Caco-2 (cell line): ENCODE measurements at regions not wholly inside any gene's neighbourhood (a gene's known extent, or its start where the extent isn't known, plus 50 kb on each side); places are given as distances from the start of the nearest gene placed in this dataset.

Experiments
- BruUV-seq: library from RNA; stranded (reverse); fragments of 400-500 nt; replicated peaks from 2 replicates; lab custom pipeline; 2021; lab: Mats Ljungman, UMichigan
- CTCF ChIA-PET: fragments of 300-600 bp; sonication (Branson Sonifier 250); formaldehyde crosslinking; loops from one replicate; lab custom pipeline; 2022; ENCODE audit warnings: antibody characterized with exemption; lab: Charles Lee
- POLR2A ChIA-PET: fragments of 300-600 bp; sonication (Branson Sonifier 250); formaldehyde crosslinking; loops from one replicate; lab custom pipeline; 2022; ENCODE audit warnings: antibody characterized with exemption; lab: Charles Lee
- DNase-seq, 2 experiments: peaks; one replicate each; pipeline versions ENCODE4 v3.0.0 to v3.0.0-alpha.2; 2020 to 2022
- H3K27me3 ChIP-seq: replicated peaks from 2 replicates; pipeline ENCODE4 v1.6.0; 2011; ENCODE audit warnings: low read length; ENCODE audit not compliant: control insufficient read depth, insufficient read depth
- H3K36me3 ChIP-seq: 2 replicates; pipeline ENCODE4 v1.5.1; 2011; ENCODE audit warnings: low read length; ENCODE audit not compliant: control insufficient read depth, insufficient read depth
- H3K4me1 ChIP-seq: fragments of 250-450 bp; sonication (Bioruptor Pico); 2 replicates; pipeline ENCODE4 v1.5.1; 2020; ENCODE audit warnings: mild to moderate bottlenecking
- H3K4me3 ChIP-seq: 2 replicates; pipeline ENCODE4 v1.5.1; 2011; ENCODE audit warnings: low read depth, mild to moderate bottlenecking, control low read depth, low read length
- H3K9me3 ChIP-seq: fragments of 250-450 bp; sonication (Bioruptor Pico); 2 replicates; pipeline ENCODE4 v1.5.1; 2020; ENCODE audit warnings: mild to moderate bottlenecking, moderate library complexity
- H3K27ac Mint-ChIP-seq: one replicate; pipeline ENCODE4 v1.8.0; 2022; ENCODE audit warnings: mixed read lengths; ENCODE audit not compliant: unreplicated experiment
- H3K27me3 Mint-ChIP-seq: one replicate; pipeline ENCODE4 v1.8.0; 2022; ENCODE audit warnings: mixed read lengths; ENCODE audit not compliant: insufficient read depth, unreplicated experiment
- H3K36me3 Mint-ChIP-seq: one replicate; pipeline ENCODE4 v1.8.0; 2022; ENCODE audit warnings: mild to moderate bottlenecking, mixed read lengths; ENCODE audit not compliant: insufficient read depth, unreplicated experiment
- H3K4me1 Mint-ChIP-seq: one replicate; pipeline ENCODE4 v1.8.0; 2022; ENCODE audit warnings: low read depth, mixed read lengths; ENCODE audit not compliant: unreplicated experiment
- H3K4me3 Mint-ChIP-seq: one replicate; pipeline ENCODE4 v1.8.0; 2022; ENCODE audit warnings: mild to moderate bottlenecking, moderate library complexity, mixed read lengths; ENCODE audit not compliant: unreplicated experiment
- H3K9me3 Mint-ChIP-seq: one replicate; pipeline ENCODE4 v1.8.0; 2022; ENCODE audit warnings: mixed read lengths; ENCODE audit not compliant: unreplicated experiment
- CTCF ChIP-seq, 2 experiments: fragments of 200-600 bp in 1 of 2; IDR thresholded peaks; 1 replicate in 1 of 2; 2 replicates in 1 of 2; pipeline versions ENCODE4 v1.5.1 to v1.8.0; 2011 to 2022; ENCODE audit warnings: antibody characterized with exemption in 1 of 2, control low read depth in 1 of 2, inconsistent platforms in 1 of 2, low read depth in 1 of 2, low read length in 1 of 2, mild to moderate bottlenecking in 1 of 2, moderate library complexity in 1 of 2; ENCODE audit not compliant: insufficient read depth in 1 of 2, severe bottlenecking in 1 of 2, unreplicated experiment in 1 of 2
- intact Hi-C: fragments of 100-400 bp; cut with micrococcal nuclease; formaldehyde crosslinking; loops from one replicate; pipeline ENCODE4 v1.10.0; 2022; ENCODE audit not compliant: unreplicated experiment

- Mint-ChIP-seq H3K4me1 (peaks cover 12% of the 10 kb centered on the region), H3K9me3 (no peaks in the 10 kb centered on the region), H3K4me3 (no peak overlapping the region), H3K36me3 (no peaks in the 10 kb centered on the region), H3K27ac (no peak overlapping the region), H3K27me3 (no peaks in the 10 kb centered on the region)
- intact Hi-C loops: no loop called here
- Histone ChIP-seq H3K9me3 (no peaks in the 10 kb centered on the region), H3K27me3 (no peaks in the 10 kb centered on the region), H3K4me1 (peaks cover 12% of the 10 kb centered on the region), H3K36me3 (no peaks in the 10 kb centered on the region), H3K4me3 (no peak overlapping the region)
- no peak for TF ChIP-seq CTCF (IDR thresholded peaks at IDR 0.05; ENCODE audit: insufficient read depth in 1 of 2, low read depth in 1 of 2, low read length in 1 of 2, severe bottlenecking in 1 of 2, unreplicated experiment in 1 of 2)
- ChIA-PET CTCF (no interaction called here), POLR2A (no interaction called here)
- DNase-seq: no peak
- BruUV-seq: no TSS peak
Measured at GRCh38 chr6:40728643-40729042, 141.5 kb upstream of the LRFN2 start.

GRCh38 chr6:40727271-40727670 lies 140.1 kb upstream of the LRFN2 start:
- POLR2A ChIA-PET: no interaction called here
- intact Hi-C loops: no loop called here
- DNase-seq: no peak
- H3K9me3 ChIP-seq: no peaks in the 10 kb centered on the region
- Mint-ChIP-seq H3K4me1 (peaks cover 17% of the 10 kb centered on the region), H3K9me3 (no peaks in the 10 kb centered on the region), H3K27ac (no peak overlapping the region), H3K4me3 (no peak overlapping the region), H3K27me3 (no peaks in the 10 kb centered on the region), H3K36me3 (no peaks in the 10 kb centered on the region)
- peak in 1 of 2 experiments; percentile 23 for TF ChIP-seq CTCF (IDR thresholded peaks at IDR 0.05; ENCODE audit: insufficient read depth in 1 of 2, low read depth in 1 of 2, low read length in 1 of 2, severe bottlenecking in 1 of 2, unreplicated experiment in 1 of 2)
- no TSS peak for BruUV-seq
- peaks cover 13% of the 10 kb centered on the region for H3K4me1 ChIP-seq
- no peaks in the 10 kb centered on the region for H3K36me3 ChIP-seq
- no peak overlapping the region for H3K4me3 ChIP-seq
- H3K27me3 ChIP-seq: no peaks in the 10 kb centered on the region
- CTCF ChIA-PET: no interaction called here

GRCh38 chr6:40726853-40727252 lies 139.7 kb upstream of the LRFN2 start:
- intact Hi-C loops: no loop called here
- BruUV-seq: no TSS peak
- Mint-ChIP-seq H3K36me3 (no peaks in the 10 kb centered on the region), H3K4me3 (no peak overlapping the region), H3K9me3 (no peaks in the 10 kb centered on the region), H3K4me1 (peaks cover 21% of the 10 kb centered on the region), H3K27ac (no peak overlapping the region), H3K27me3 (no peaks in the 10 kb centered on the region)
- POLR2A ChIA-PET: no interaction called here
- peaks cover 17% of the 10 kb centered on the region for H3K4me1 ChIP-seq
- no peak overlapping the region for H3K4me3 ChIP-seq
- no peak for TF ChIP-seq CTCF (IDR thresholded peaks at IDR 0.05; ENCODE audit: insufficient read depth in 1 of 2, low read depth in 1 of 2, low read length in 1 of 2, severe bottlenecking in 1 of 2, unreplicated experiment in 1 of 2)
- H3K36me3 ChIP-seq: no peaks in the 10 kb centered on the region
- DNase-seq: no peak
- CTCF ChIA-PET: no interaction called here
- H3K9me3 ChIP-seq: no peaks in the 10 kb centered on the region
- no peaks in the 10 kb centered on the region for H3K27me3 ChIP-seq
